ENCODE measurements at regions not wholly inside any gene's neighbourhood (a gene's known extent, or its start where the extent isn't known, plus 50 kb on each side); places are given as distances from the start of the nearest gene placed in this dataset.
"Not testable (repeated sequence)": the region's sequence is repeated elsewhere in the genome, so short reads cannot be mapped to it uniquely, and the experiment has no call there.

DNA sequence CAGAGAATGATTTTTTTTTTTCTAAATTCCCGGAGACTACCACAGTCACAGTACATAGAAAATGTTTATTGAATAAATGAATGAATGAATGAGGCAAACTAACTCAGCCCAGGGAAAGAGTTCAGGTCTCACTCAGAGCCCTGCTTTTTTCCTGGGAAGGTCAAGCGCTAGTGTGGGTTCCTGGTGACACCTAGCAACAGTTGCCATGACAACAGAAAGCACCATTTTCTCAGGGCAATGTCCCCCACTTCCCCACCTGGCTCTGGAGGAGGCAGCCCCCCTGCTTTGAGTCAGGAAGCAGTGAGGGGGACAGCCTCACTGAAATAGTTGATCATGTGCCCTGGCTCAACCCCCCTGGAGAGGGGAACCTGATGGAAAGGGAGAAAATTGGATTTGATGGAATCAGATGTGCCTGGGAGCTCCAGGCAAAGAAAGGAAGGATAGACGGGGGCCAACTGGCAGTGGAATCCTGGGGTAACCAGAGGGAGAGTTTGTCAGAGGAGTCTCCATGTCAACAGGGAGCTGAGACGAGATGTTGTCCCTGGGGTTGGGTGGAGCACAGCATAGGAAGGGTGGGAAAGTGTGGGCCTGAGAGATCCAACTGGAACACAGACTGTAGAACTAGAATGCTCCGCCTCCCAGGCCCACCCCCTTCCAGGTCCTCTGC lies 242.2 kb upstream of the CCL2 start:
- no peak for DNase-seq (ENCODE audit: low read depth, low spot score)

DNA sequence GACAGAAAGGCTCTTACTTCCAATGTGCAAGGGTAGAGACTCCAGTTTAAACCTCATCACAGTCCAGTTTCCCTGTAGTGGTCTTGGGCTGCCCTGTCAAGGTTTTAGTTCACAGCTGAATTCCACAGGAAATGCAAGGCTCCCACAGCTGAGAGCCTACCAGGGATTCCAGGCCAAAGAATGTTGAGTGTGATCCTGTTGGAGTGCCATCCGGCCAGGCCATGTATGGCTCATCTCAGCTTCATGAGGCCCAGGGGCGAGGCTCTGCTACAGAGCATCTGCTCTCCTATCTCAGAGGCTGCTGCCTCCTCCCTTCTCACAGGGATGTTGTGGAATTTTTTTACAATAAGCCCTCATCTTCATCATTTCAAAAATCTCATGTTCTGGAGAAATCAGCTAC lies 239.8 kb upstream of the CCL2 start:
- DNase-seq (ENCODE audit: low read depth, low spot score), result no peak

DNA sequence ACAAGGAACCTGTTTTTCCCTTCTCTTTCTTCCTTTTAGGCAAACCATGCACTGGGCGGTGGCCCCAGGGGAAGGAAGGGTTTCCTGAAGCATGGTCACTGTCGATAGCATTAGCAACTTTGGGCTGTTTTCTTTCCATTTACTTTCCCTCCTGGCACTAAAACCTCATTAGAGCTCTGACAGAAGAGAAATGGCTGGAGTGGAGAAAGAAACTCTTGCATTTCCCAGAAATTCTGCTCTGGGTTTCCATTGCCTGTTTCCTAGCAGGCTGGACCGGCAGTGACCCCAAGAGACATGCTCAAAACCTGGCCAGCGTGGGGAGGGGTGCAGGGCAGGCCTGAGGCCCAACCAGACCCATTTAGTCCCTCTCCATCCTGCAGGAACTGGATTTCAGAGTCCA lies 230.7 kb upstream of the CCL2 start:
- DNase-seq (ENCODE audit: low read depth, low spot score), result no peak

- DNase-seq (ENCODE audit: low read depth, low spot score), result no peak
Measured at GRCh38 chr17:34024806-34025551, 230.1 kb upstream of the CCL2 start.

GRCh38 chr17:34030601-34031000 lies 224.5 kb upstream of the CCL2 start:
- not testable (repeated sequence) for DNase-seq (ENCODE audit: low read depth, low spot score)

- DNase-seq (ENCODE audit: low read depth, low spot score), result not testable (repeated sequence)
Measured at GRCh38 chr17:34032305-34032704, 222.8 kb upstream of the CCL2 start.

GRCh38 chr17:34038786-34039185 lies 216.3 kb upstream of the CCL2 start:
- DNase-seq (ENCODE audit: low read depth, low spot score), result not testable (repeated sequence)

GRCh38 chr17:34039213-34039612 lies 215.9 kb upstream of the CCL2 start:
- DNase-seq (ENCODE audit: low read depth, low spot score), result not testable (repeated sequence)

- DNase-seq (ENCODE audit: low read depth, low spot score), result not testable (repeated sequence)
Measured at GRCh38 chr17:34039759-34040555, 215.1 kb upstream of the CCL2 start.

DNA sequence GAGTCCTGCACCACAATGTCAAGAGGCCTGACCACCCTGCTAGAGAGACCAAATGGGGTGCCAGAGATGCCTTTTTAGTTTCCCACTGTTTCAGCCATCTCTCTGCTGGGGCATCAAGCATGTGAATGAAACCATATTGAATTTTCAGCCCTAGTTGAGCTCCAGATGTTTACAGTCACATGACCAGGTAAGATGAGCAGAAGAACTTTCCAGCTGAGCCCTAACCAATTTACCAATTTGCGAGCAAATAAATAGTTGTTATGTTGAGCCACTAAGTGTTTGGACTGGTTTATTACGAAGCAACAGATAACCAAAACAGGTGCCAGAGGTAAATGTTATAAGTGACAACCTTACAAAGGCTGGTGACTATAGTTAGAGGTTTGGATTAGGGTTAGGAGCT lies 209.1 kb upstream of the CCL2 start:
- no peak for DNase-seq (ENCODE audit: low read depth, low spot score)

- no peak for DNase-seq (ENCODE audit: low read depth, low spot score)
Measured at GRCh38 chr17:34051046-34051445, 204.0 kb upstream of the CCL2 start.

DNA sequence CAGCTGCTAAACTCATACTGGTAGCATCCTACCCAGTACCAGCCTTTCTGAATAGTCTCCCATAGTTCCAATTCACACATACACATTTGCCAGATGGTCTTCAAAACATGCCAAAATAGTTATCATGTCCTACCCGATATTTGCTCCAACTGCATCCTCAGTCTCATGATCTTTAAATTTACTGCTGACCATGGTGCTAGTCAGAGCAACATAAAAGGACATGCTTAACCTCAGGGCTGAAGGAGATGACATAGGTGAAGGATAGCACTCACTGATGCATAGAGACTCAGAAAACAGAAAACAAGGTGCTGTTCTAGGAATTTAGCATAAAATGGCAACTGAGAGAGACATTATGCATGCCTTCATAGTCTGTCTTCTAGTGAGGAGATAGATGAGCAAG lies 200.6 kb upstream of the CCL2 start:
- no peak for DNase-seq (ENCODE audit: low read depth, low spot score)

DNA sequence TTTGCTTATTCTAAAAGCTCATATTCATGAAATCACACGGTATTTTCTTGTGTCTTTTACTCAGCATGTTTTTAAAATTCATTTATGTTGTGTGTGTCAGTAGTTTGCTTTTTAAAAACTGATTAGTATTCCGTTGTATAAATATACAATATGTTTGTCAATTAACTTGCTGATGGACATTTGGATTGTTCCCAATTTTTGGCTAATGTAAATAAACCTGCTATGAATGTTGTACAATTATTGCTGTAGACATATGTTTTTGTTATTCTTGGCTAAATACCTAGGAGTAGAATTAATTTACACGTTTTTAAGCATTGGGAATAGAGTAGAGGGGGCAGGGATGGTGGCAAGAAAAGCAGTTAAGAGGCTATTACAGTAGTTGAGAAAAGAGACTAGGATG lies 199.5 kb upstream of the CCL2 start:
- no peak for DNase-seq (ENCODE audit: low read depth, low spot score)

DNA sequence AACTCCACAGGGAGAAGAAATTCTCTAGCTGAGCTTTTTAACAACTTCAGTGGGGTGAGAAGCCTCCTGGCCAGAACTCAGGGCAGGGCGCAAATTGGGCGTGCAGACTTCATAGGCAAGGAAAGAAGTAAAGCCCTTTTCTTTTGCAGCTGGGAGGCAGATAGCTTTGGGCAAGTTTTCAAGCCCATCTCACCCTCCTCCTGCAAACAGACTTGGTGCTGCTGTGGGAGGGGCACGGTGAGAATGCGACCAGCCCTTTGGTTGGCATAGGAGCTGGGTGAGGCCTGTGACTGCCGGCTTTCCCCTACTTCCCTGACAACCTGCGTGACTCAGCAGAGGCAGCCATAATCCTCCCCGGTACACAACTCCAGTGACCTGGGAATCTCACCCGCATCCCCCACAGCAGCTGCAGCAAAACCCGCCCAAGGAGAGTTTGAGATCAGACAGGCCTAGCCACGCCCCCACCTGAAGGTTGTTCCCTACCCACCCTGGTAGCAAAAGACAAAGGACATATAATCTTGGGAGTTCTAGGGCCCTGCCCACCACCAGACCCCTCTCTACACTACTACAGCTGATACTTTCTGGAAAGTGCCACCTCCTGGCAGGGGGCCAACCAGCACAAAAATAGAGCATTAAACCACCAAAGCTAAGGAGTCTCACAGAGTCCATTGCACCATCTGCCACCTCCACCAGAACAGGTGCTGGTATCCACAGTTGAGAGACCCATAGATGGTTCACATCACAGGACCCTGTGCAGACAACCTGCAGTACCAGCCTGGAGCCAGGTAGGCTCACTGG lies 195.5 kb upstream of the CCL2 start:
- DNase-seq (ENCODE audit: low read depth, low spot score), result no peak

- no peak for DNase-seq (ENCODE audit: low read depth, low spot score)
Measured at GRCh38 chr17:34066528-34066927, 188.6 kb upstream of the CCL2 start.

DNA sequence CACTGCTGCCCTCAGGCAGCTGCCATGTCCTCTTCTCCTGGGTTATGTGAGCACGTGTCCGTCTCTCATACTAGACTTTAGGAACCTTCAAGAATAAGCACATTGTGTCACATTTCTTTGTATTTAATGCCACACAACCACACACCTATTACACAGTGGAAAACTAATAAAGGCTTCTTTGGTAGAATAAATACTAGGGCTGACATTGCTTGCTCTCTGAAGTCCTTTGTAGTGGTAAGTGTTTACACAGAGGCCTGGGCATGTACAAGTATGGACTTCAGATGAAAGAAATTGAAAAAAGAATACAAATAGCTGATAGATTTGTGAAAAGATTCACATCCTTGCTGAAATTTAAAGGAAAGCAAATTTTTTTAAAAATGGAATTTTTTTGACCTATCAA lies 188.1 kb upstream of the CCL2 start:
- no peak for DNase-seq (ENCODE audit: low read depth, low spot score)

DNA sequence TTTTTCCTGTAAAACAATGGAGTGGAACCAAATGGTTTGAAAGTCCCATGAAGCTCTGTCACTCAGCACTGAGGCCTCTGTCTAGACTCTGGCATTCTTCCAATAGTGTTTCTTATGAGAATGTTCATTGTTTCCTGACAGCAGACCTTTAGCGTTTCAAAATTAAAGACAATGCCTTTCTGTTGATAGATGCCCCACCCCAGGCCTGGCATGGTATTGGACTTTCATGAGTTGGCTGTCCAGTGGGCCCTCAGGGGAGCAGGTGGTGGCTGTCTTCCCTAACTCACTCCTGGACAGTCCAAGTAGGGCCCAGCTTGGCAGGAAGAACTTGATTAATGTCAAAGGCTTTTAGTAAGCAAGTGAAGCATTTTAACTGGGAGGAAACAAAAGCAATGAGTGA lies 186.5 kb upstream of the CCL2 start:
- DNase-seq (ENCODE audit: low read depth, low spot score), result no peak

- no peak for DNase-seq (ENCODE audit: low read depth, low spot score)
Measured at GRCh38 chr17:34070712-34071111, 184.4 kb upstream of the CCL2 start.

DNA sequence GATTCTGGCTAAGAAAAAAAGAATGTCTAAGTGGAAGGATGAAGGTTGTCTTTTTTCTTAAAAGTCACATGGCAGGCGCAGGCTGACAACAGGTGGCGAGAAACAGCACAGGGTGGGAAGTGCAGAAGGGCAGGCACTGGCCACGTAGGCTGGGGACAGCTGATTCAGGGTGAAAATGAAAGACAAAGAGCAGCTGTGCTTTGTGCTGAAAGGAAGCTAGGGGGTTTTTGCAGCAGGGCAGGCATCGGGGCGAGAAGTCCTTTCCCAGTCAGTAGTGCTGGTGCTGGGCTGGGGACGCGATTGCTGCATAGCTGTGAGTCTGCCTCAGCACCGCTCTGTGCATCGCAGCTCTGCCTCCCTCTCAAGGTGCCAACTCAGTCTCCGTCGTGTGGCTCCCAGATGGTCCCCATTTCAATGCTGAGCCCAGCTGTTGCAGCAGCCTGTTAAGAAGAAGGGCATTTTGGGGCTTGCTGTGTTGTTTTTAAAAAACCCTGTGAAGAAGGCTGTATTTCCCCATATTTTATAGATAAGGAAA lies 183.1 kb upstream of the CCL2 start:
- DNase-seq (ENCODE audit: low read depth, low spot score), result no peak

GRCh38 chr17:34075076-34075475 lies 180.0 kb upstream of the CCL2 start:
- DNase-seq (ENCODE audit: low read depth, low spot score), result no peak
